ENCODE measurements at regions not wholly inside any gene's neighbourhood (a gene's known extent, or its start where the extent isn't known, plus 50 kb on each side); places are given as distances from the start of the nearest gene placed in this dataset.

GRCh38 chr15:96415513-96416217 lies 85.2 kb downstream of the NR2F2 start:
- no peak for DNase-seq (ENCODE audit: low spot score)

DNA sequence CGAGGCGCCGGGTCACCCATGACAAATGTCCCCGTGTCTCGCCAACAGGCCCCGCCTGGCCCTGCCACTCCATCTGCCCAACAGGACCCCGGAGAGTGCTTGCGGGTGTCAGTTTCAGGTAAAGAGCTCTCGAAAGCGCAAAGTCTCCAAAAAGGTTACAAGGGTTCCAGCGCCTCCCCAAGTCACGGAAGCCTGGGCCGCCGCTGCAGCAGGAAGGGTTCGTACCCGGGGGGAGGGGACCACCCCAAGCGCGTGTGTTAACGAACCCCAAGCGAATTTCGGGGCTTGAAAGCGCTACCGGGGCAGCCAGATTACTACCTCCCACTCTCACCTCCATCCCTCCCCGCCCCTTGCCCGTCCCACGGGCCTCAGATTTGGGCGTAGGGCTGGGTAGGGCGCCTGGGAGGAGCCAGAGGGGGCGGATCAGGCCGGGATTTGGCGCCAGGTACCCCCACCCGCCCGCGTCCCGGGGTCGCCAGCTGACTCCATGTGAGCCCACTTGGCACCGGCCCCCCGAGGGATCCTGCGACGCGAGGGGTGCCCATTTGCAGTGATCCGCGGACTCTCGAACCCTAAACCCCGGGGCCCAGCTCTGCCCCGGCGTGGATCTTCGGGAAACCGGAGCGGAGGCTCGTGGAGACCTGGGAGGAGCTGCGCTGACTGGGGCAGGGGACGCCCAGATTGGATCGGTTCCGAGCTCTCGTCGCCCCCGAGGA lies 85.9 kb downstream of the NR2F2 start:
- no peak for DNase-seq (ENCODE audit: low spot score)

GRCh38 chr15:96416934-96417759 lies 86.6 kb downstream of the NR2F2 start:
- DNase-seq (ENCODE audit: low spot score), result no peak

DNA sequence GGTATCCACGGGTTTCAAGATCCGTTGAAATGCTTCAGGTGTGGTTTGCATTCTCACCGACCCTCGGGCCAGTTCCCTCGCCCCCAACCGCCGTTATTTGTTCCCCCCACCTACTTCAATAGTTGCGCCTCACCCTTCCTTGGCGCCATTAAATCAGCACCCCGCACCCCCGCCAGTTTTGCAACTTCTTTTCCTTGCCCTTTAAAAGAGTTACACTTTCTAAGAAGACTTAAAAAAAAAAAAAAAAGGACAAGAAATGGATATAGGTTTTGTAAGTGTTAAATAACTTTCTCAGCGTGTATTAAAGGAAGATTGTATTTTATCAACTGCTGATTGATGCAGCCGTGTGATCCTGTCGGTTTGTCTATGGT lies 87.2 kb downstream of the NR2F2 start:
- DNase-seq (ENCODE audit: low spot score), result no peak

DNA sequence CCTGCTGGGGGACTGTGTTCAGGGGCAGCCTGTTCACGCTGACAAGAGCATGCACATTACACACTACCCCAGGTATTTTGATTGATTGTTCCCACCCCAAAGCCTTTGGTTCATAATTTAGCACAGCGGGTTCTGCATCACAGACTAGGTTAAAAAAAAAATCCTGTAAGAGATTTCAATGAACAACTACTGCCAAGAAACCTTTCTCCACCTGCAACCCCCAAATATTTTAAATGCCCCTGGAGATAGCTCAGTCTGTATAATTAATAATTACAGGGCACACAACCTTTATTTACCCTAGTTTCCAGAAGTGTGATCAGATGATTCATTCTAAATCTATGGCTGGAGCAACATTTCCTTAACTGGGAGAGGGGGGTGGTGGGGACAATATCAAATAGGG lies 87.6 kb downstream of the NR2F2 start:
- no peak for DNase-seq (ENCODE audit: low spot score)

GRCh38 chr15:96421178-96421601 lies 90.7 kb downstream of the NR2F2 start:
- no peak for DNase-seq (ENCODE audit: low spot score)

DNA sequence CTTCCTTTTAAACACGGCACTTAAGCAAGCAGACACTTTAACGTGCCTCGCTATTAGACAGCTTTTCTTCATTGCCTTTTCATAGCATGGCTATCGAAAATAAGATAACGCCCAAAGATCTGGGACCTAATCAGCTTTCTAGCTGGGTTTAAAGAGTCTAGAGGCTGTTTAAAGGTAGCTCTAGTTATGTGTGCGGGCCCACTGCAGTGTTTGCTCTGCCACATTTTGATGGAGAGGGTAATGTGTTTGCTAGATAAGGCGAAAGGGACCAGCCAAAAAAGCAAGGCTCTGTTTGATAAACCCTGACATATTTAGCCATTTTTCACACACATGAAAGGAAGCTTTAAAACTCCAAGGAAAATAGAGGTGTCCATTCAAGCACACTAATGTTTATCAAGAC lies 91.6 kb downstream of the NR2F2 start:
- DNase-seq (ENCODE audit: low spot score), result no peak

DNA sequence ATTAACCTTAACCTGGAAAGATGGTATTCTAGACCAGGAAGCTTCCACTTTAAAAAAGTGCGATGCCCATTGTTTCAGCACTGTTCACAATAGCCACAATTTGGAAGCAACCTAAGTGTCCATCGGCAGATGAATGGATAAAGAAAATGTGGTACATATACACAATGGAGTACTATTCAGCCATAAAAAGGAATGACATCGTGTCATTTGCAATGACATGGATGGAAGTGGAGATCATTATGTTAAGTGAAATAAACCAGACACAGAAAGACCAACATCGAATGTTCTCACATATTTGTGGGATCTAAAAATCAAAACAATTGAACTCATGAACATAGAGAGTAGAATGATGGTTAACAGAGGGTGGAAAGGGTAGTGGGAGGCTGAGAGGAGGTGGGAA lies 94.2 kb downstream of the NR2F2 start:
- DNase-seq (ENCODE audit: low spot score), result no peak

GRCh38 chr15:96428742-96429141 lies 98.2 kb downstream of the NR2F2 start:
- no peak for DNase-seq (ENCODE audit: low spot score)

DNA sequence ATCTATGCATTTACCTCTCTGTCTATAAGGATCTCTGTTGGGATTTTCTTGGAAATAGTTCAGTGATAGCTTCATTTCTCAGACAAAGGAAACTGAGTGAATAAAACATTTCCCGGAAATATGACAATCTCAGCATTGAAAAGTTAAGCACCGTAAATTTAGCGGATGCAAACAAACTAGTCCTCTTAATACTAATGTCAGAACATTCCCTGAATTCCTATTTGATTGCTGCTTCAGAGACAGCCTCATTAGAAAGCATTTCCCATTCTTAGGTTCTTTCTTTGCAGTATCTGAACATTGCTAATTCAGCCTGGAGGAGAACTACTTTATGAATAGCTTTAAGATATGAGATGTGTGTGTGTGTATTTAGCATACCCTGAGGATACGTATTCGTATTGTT lies 101.3 kb downstream of the NR2F2 start:
- no peak for DNase-seq (ENCODE audit: low spot score)

DNA sequence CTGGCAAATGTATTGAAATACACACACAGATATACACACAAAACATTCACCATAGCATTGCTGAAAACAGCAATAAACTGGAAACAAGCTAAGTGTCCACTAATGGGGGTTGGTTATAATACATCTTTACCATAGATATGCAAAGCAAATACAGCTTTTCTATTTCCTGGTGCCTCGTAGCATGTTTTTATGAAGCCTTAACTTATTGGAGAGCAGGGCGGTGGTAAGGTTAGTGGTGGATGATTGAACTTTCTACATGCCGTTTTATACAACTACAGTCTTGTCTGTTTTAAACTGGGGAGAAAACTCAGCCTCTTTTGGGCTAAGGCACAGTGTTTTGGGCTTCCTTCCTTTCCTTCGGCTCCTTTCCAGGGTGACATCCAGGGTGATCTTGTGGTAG lies 104.5 kb downstream of the NR2F2 start:
- no peak for DNase-seq (ENCODE audit: low spot score)

DNA sequence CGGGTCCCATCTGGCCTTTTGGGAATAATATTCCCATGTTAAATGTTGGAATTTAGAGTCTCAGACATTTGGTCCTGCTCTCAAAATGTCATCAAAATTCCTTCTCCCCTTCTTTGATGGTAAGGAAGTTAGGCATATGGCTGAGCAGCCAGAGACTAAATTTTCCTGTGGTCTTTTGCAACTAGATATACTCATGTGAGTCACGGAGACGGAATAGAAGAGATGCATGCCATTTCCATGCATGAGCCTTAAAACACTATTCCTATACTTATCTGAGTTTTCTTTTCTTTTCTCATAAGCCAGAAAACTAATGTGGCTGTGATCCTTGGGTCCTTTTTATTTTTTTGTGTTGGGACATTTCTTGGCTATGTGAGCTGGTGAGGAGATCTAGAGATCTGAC lies 105.3 kb downstream of the NR2F2 start:
- DNase-seq (ENCODE audit: low spot score), result no peak

- no peak for DNase-seq (ENCODE audit: low spot score)
These were observed 110.5 kb downstream of the NR2F2 start for GRCh38 chr15:96440978-96441377.

DNA sequence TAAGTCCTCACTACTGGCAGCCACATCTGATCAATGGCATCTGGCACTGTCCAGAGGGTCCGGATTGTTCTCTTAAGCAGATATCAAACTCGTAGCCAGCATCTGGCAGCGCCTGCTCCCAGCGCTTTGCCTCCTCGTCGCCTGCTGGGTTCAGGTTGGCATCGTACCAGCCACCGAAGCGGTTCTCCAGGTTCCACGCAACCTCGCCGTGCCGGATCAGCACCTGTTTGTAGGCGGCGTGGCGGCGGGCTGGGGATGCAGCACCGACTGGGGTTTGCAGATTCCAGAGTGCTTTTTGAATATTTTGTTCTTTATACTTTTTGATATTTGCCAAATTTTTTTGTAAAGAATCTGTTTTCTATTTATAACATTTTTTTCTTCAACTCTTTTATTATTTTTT lies 111.6 kb downstream of the NR2F2 start:
- DNase-seq (ENCODE audit: low spot score), result no peak

GRCh38 chr15:96444865-96445264 lies 114.4 kb downstream of the NR2F2 start:
- DNase-seq (ENCODE audit: low spot score), result no peak

DNA sequence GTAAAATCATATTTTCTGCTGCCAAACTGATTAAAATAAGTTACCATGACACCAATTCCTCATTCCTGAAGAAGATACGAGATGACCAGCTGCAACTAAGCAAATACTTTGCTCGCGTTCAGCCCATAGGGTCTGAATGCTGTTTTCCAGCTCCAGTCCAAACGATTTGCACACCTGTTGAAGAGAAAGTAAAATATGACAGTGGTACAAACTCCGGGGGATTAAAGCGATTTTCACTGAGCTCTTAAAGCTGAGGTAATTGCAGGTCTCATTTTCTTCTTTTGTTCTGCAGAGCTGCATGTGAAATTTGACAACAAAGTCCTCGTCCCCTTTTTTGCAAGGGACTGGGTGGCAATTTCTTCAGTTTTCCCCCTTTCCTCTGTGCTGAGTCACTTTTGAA lies 118.4 kb downstream of the NR2F2 start:
- no peak for DNase-seq (ENCODE audit: low spot score)

GRCh38 chr15:96457841-96458240 lies 127.3 kb downstream of the NR2F2 start:
- DNase-seq (ENCODE audit: low spot score), result no peak

GRCh38 chr15:96460106-96460505 lies 129.6 kb downstream of the NR2F2 start:
- DNase-seq (ENCODE audit: low spot score), result no peak

GRCh38 chr15:96462768-96463750 lies 132.6 kb downstream of the NR2F2 start:
- DNase-seq (ENCODE audit: low spot score), result no peak

DNA sequence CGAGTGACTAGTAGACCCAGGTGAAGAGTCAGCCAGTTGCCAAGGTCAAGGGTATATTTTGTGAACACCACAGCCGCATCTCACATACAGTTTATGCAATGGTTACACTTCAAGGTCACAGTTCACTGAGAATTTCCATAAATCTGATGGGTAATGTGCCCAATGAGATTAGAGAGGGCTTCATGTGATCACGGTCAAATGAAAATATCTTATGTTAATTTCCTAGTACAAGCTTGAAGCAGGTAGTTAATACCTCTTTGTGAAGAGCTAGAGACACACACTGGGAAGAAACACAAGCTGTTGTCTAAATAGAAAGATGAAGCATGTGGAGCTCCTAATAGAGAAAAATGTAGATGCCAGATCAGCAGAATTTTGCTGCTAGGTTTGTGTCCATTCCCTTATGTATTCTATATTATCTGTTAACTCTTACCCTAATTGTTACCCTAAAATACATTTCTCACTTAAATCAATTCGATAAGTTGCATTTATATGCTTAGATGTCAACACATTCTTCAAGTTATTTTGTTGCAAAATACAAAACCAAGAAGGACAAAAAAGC lies 136.0 kb downstream of the NR2F2 start:
- DNase-seq (ENCODE audit: low spot score), result no peak

DNA sequence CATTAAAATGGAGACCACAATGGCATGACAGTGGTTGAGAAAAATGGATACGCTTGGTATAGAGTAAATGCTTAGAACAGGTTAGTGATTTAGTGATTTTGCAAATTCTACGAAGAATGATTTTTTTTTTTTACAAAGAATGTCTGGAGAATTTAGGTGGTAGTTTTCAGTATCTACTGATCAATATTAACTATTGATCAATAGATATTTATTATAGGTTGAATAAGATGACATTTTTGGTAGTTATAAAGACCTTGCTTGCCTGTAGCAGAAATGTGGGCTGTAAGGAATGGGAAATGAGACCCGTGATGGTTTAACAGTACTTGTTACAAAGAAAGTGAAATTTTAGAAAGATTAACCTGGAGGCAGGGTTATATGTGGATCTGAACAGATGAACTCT lies 137.5 kb downstream of the NR2F2 start:
- no peak for DNase-seq (ENCODE audit: low spot score)

Data from cerebellar cortex (tissue), 1 donor.